ENCODE measurements at regions not wholly inside any gene's neighbourhood (a gene's known extent, or its start where the extent isn't known, plus 50 kb on each side); places are given as distances from the start of the nearest gene placed in this dataset.
"Not testable (repeated sequence)": the region's sequence is repeated elsewhere in the genome, so short reads cannot be mapped to it uniquely, and the experiment has no call there.

DNA sequence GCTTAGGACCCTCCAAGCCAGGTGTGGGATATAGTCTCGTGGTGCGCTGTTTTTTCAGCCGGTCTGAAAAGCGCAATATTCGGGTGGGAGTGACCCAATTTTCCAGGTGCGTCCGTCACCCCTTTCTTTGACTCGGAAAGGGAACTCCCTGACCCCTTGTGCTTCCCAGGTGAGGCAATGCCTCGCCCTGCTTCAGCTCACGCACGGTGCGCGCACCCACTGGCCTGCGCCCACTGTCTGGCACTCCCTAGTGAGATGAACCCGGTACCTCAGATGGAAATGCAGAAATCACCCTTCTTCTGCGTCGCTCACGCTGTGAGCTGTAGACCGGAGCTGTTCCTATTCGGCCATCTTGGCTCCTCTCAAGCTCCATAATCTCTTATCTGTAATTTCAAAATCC, 408.0 kb downstream of the FAM72C start:
- TF ChIP-seq TMF1 (CRISPR knock-in tag; IDR thresholded peaks at IDR 0.05; ENCODE audit: low read depth); TBP (CRISPR knock-in tag; IDR thresholded peaks at IDR 0.05); SMAD3 (CRISPR knock-in tag; IDR thresholded peaks at IDR 0.05); CTCF (CRISPR knock-in tag; IDR thresholded peaks at IDR 0.05); MAX (IDR thresholded peaks at IDR 0.05); ADNP (CRISPR knock-in tag; IDR thresholded peaks at IDR 0.05); ZNF274 (CRISPR knock-in tag; IDR thresholded peaks at IDR 0.05); ZFP41 (CRISPR knock-in tag; IDR thresholded peaks at IDR 0.05; ENCODE audit: borderline replicate concordance); ZBTB7A (CRISPR knock-in tag; IDR thresholded peaks at IDR 0.05); KDM5B (CRISPR knock-in tag; IDR thresholded peaks at IDR 0.05; ENCODE audit: borderline replicate concordance); TAF1 (CRISPR knock-in tag; IDR thresholded peaks at IDR 0.05); ZNF644 (CRISPR knock-in tag; IDR thresholded peaks at IDR 0.05; ENCODE audit: low read depth): not testable (repeated sequence)
